RPMI8226 (cell line): ENCODE measurements at regions not wholly inside any gene's neighbourhood (a gene's known extent, or its start where the extent isn't known, plus 50 kb on each side); places are given as distances from the start of the nearest gene placed in this dataset.

ENCODE experiments used
- DNase-seq: peaks from one replicate; pipeline ENCODE4 v3.0.0-alpha.2; 2015

- no peak for DNase-seq
These were observed 192.4 kb upstream of the NEIL3 start for GRCh38 chr4:177117256-177117655.

GRCh38 chr4:177118596-177118995, 191.1 kb upstream of the NEIL3 start:
- no peak for DNase-seq

GRCh38 chr4:177119021-177119471, 190.6 kb upstream of the NEIL3 start:
- no peak for DNase-seq

GRCh38 chr4:177119691-177120090, 190.0 kb upstream of the NEIL3 start:
- DNase-seq, result no peak

GRCh38 chr4:177123811-177124210, 185.9 kb upstream of the NEIL3 start:
- DNase-seq, result no peak

- no peak for DNase-seq
These were observed 185.2 kb upstream of the NEIL3 start for GRCh38 chr4:177124349-177125064.

GRCh38 chr4:177125656-177126055, 184.0 kb upstream of the NEIL3 start:
- no peak for DNase-seq

- no peak for DNase-seq
These were observed 182.0 kb upstream of the NEIL3 start for GRCh38 chr4:177127658-177128057.

GRCh38 chr4:177128306-177128705, 181.4 kb upstream of the NEIL3 start:
- no peak for DNase-seq

GRCh38 chr4:177131736-177132135, 177.9 kb upstream of the NEIL3 start:
- no peak for DNase-seq

GRCh38 chr4:177147668-177148067, 162.0 kb upstream of the NEIL3 start:
- DNase-seq, result no peak

GRCh38 chr4:177155454-177155853, 154.2 kb upstream of the NEIL3 start:
- DNase-seq, result no peak

- no peak for DNase-seq
These were observed 150.1 kb upstream of the NEIL3 start for GRCh38 chr4:177159600-177159999.

- no peak for DNase-seq
These were observed 147.9 kb upstream of the NEIL3 start for GRCh38 chr4:177161781-177162180.

- no peak for DNase-seq
These were observed 146.1 kb upstream of the NEIL3 start for GRCh38 chr4:177163532-177163931.

GRCh38 chr4:177171588-177171987, 138.1 kb upstream of the NEIL3 start:
- no peak for DNase-seq

- no peak for DNase-seq
These were observed 134.2 kb upstream of the NEIL3 start for GRCh38 chr4:177175473-177175872.

GRCh38 chr4:177177541-177178081, 132.1 kb upstream of the NEIL3 start:
- no peak for DNase-seq

- no peak for DNase-seq
These were observed 131.4 kb upstream of the NEIL3 start for GRCh38 chr4:177178246-177178645.

- DNase-seq, result no peak
These were observed 127.5 kb upstream of the NEIL3 start for GRCh38 chr4:177182166-177182565.

- no peak for DNase-seq
These were observed 126.9 kb upstream of the NEIL3 start for GRCh38 chr4:177182728-177183127.

- DNase-seq, result no peak
These were observed 124.5 kb upstream of the NEIL3 start for GRCh38 chr4:177185151-177185550.

GRCh38 chr4:177185579-177185978, 124.1 kb upstream of the NEIL3 start:
- no peak for DNase-seq

GRCh38 chr4:177187371-177187770, 122.3 kb upstream of the NEIL3 start:
- no peak for DNase-seq

- DNase-seq, result no peak
These were observed 118.6 kb upstream of the NEIL3 start for GRCh38 chr4:177190995-177191580.
